ENCODE measurements at regions not wholly inside any gene's neighbourhood (a gene's known extent, or its start where the extent isn't known, plus 50 kb on each side); places are given as distances from the start of the nearest gene placed in this dataset.

DNA sequence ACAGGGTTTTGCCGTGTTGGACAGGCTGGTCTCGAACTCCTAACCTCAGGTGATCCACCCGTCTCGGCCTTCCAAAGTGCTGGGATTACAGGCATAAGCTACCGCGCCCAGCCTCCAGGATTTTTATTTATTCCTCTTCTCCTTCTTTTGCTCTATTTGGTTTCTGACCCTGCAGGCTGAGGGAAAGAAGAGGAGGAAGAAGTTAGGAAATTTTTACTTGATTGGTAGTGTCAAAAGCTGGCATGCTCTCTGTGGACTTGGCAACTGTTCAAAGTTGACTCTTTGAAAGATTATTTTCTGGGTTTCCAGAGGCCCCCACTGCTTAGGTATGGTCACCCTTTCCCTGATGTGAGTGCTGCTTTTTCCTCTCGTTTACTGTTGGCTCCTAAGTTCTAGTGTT, 372.2 kb downstream of the DIPK2A start:
- no peaks in the 10 kb centered on the region; a peak in 1 of 7 replicates for H3K36me3 Mint-ChIP-seq (ENCODE audit: insufficient read depth in 1 of 3, low read depth in 3 of 3)
- Histone ChIP-seq H4K8ac (replicated peaks; ENCODE audit: insufficient read length, low read depth, low read length) (no peak overlapping the region), H3K56ac (ENCODE audit: insufficient read length, low read depth, low read length) (no peak overlapping the region), H2BK12ac (ENCODE audit: insufficient read length, low read depth, low read length) (no peak overlapping the region), H3K23me2 (ENCODE audit: insufficient read length, low read depth, low read length, poor library complexity, severe bottlenecking) (no peaks in the 10 kb centered on the region), H2AFZ (ENCODE audit: low read length) (no peak overlapping the region), H4K20me1 (ENCODE audit: control insufficient read depth, insufficient read depth, insufficient read length) (no peaks in the 10 kb centered on the region), H3K4me2 (ENCODE audit: insufficient read depth, insufficient read length, low read length) (no peak overlapping the region), H3K4ac (ENCODE audit: low read depth, low read length) (no peak overlapping the region), H3T11ph (ENCODE audit: low read length) (no peak overlapping the region), H4K91ac (ENCODE audit: insufficient read length, low read depth, low read length) (no peak overlapping the region), H2BK5ac (ENCODE audit: insufficient read length, low read length) (no peak overlapping the region), H2AK5ac (ENCODE audit: insufficient read length, low read length) (no peak overlapping the region), H3K14ac (ENCODE audit: insufficient read depth, low read length) (no peak overlapping the region), H3K27ac (ENCODE audit: insufficient read length, low read depth, low read length) (no peak overlapping the region), H3K18ac (ENCODE audit: insufficient read length, low read depth, low read length) (no peak overlapping the region), H3K79me1 (ENCODE audit: insufficient read depth, low read depth, low read length, poor library complexity, severe bottlenecking) (no peaks in the 10 kb centered on the region), H4K5ac (ENCODE audit: insufficient read length, low read depth, low read length) (no peak overlapping the region), H3K79me2 (ENCODE audit: insufficient read depth, low read length) (no peaks in the 10 kb centered on the region), H3K9me3 (ENCODE audit: control insufficient read depth, low read depth, low read length) (no peaks in the 10 kb centered on the region), H2BK120ac (ENCODE audit: low read depth, low read length, poor library complexity, severe bottlenecking) (no peak overlapping the region), H3K27me3 (ENCODE audit: insufficient read depth, low read length) (no peaks in the 10 kb centered on the region), H3K9ac (ENCODE audit: extremely low read depth, insufficient read length, low read length) (no peak overlapping the region), H2BK20ac (ENCODE audit: low read depth, low read length, poor library complexity, severe bottlenecking) (no peak overlapping the region), H2BK15ac (ENCODE audit: low read depth, low read length) (no peak overlapping the region), H3K4me1 (ENCODE audit: insufficient read depth, low read length) (peaks cover 2% of the 10 kb centered on the region; the same call in 1 of the 2 replicates), H3K23ac (ENCODE audit: insufficient read length, low read depth, low read length) (no peak overlapping the region)
- WGBS (ENCODE audit: extremely low coverage, insufficient read length, low lambda C conversion rate): no CpG with 5 or more reads among the region's 7 CpGs
- H3K27ac Mint-ChIP-seq: no peak overlapping the region
- H3K27me3 Mint-ChIP-seq (ENCODE audit: low read depth): no peaks in the 10 kb centered on the region
- TF ChIP-seq, protein P1, sequence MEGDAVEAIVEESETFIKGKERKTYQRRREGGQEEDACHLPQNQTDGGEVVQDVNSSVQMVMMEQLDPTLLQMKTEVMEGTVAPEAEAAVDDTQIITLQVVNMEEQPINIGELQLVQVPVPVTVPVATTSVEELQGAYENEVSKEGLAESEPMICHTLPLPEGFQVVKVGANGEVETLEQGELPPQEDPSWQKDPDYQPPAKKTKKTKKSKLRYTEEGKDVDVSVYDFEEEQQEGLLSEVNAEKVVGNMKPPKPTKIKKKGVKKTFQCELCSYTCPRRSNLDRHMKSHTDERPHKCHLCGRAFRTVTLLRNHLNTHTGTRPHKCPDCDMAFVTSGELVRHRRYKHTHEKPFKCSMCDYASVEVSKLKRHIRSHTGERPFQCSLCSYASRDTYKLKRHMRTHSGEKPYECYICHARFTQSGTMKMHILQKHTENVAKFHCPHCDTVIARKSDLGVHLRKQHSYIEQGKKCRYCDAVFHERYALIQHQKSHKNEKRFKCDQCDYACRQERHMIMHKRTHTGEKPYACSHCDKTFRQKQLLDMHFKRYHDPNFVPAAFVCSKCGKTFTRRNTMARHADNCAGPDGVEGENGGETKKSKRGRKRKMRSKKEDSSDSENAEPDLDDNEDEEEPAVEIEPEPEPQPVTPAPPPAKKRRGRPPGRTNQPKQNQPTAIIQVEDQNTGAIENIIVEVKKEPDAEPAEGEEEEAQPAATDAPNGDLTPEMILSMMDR (conservative IDR thresholded peaks at IDR 0.05): no peak
- H3K9me3 Mint-ChIP-seq: no peaks in the 10 kb centered on the region
- DNase-seq: no peak
- peaks cover 13% of the 10 kb centered on the region in 2 experiments for H3K4me1 Mint-ChIP-seq
- H3K4me3 Mint-ChIP-seq: no peak overlapping the region

All from H9 (cell line).